GM12878 (cell line): ENCODE measurements at regions not wholly inside any gene's neighbourhood (a gene's known extent, or its start where the extent isn't known, plus 50 kb on each side); places are given as distances from the start of the nearest gene placed in this dataset.

ENCODE experiments used
- ATAC-seq: fragments of 200-7000 bp; cut with Tn5 transposase; 3 replicates; pipeline ENCODE4 v1.9.1; 2020; ENCODE audit warnings: mild to moderate bottlenecking, moderate library complexity
- BruUV-seq: library from RNA; stranded (reverse); fragments of 400-500 nt; replicated peaks from 2 replicates; lab custom pipeline; 2021; lab: Mats Ljungman, UMichigan
- CTCF ChIA-PET: fragments of 300-600 bp; sonication (Branson Sonifier 250); formaldehyde crosslinking; extraction: SDS; loops from one replicate; lab custom pipeline; 2021; ENCODE audit warnings: inconsistent platforms; lab: Yijun Ruan, JAX
- POLR2A ChIA-PET: fragments of 350-600 bp; formaldehyde crosslinking; extraction: SDS; loops from one replicate; lab custom pipeline; 2021; ENCODE audit warnings: inconsistent platforms; lab: Charles Lee
- RAD21 ChIA-PET: fragments of 300-600 bp; sonication (Branson Sonifier 250); formaldehyde crosslinking; loops from one replicate; lab custom pipeline; 2023; ENCODE audit warnings: antibody characterized with exemption; ENCODE audit not compliant: unreplicated experiment; lab: Charles Lee
- SMC1A ChIA-PET: fragments of 300-600 bp; sonication (Branson Sonifier 250); formaldehyde crosslinking; loops from one replicate; lab custom pipeline; 2023; ENCODE audit not compliant: unreplicated experiment, uncharacterized antibody; lab: Charles Lee
- DNase-seq: peaks from one replicate; pipeline ENCODE4 v3.0.0-alpha.2; 2011; ENCODE audit warnings: low read depth, low spot score
- FAIRE-seq: peaks from 3 replicates; lab custom pipeline; 2011; peaks lifted over from hg19 to GRCh38; lab: Jason Lieb, UNC
- H2AFZ ChIP-seq: 2 replicates; pipeline ENCODE4 v1.6.0; 2011; ENCODE audit warnings: low read depth, low read length, control low read depth; ENCODE audit not compliant: control insufficient read depth
- H3K27ac ChIP-seq: 2 replicates; pipeline ENCODE4 v1.5.1; 2011; ENCODE audit warnings: control low read depth; ENCODE audit not compliant: control insufficient read depth, insufficient read depth
- H3K27me3 ChIP-seq, 2 experiments: replicated peaks in 1 of 2; 2 replicates each; pipeline versions ENCODE4 v1.6.0 to v1.6.1; 2011; ENCODE audit warnings: low read length in 1 of 2; ENCODE audit not compliant: control insufficient read depth in 2 of 2, insufficient read depth in 2 of 2
- H3K36me3 ChIP-seq, 2 experiments: 2 replicates each; pipeline ENCODE4 v1.5.1; 2011; ENCODE audit warnings: low read length in 1 of 2; ENCODE audit not compliant: control insufficient read depth in 2 of 2, insufficient read depth in 2 of 2
- H3K4me1 ChIP-seq: 2 replicates; pipeline ENCODE4 v1.6.1; 2011; ENCODE audit warnings: mild to moderate bottlenecking, low read length, moderate library complexity, mixed read lengths; ENCODE audit not compliant: control insufficient read depth, insufficient read depth
- H3K4me2 ChIP-seq: 2 replicates; pipeline ENCODE4 v1.6.0; 2011; ENCODE audit warnings: control low read depth; ENCODE audit not compliant: control insufficient read depth, insufficient read depth
- H3K4me3 ChIP-seq: fragments of 200-600 bp; sonication (generic); 2 replicates; pipeline ENCODE4 v1.5.1; 2016
- H3K79me2 ChIP-seq: 2 replicates; pipeline ENCODE4 v1.6.0; 2011; ENCODE audit warnings: low read length; ENCODE audit not compliant: control insufficient read depth, insufficient read depth
- H3K9ac ChIP-seq: 2 replicates; pipeline ENCODE4 v1.8.0; 2011; ENCODE audit warnings: low read length, control low read depth, mixed read lengths; ENCODE audit not compliant: control insufficient read depth, insufficient read depth
- H3K9me3 ChIP-seq: replicated peaks from 3 replicates; pipeline ENCODE4 v1.5.1; 2011; ENCODE audit warnings: mild to moderate bottlenecking, low read length; ENCODE audit not compliant: control insufficient read depth, insufficient read depth
- H4K20me1 ChIP-seq: 2 replicates; pipeline ENCODE4 v1.6.0; 2011; ENCODE audit not compliant: control insufficient read depth, insufficient read depth
- ATF3 ChIP-seq: IDR thresholded peaks from 2 replicates; pipeline ENCODE4 v1.6.1; 2011; ENCODE audit warnings: low read depth, mild to moderate bottlenecking, low read length, moderate library complexity, borderline replicate concordance; ENCODE audit errors: extremely low read depth
- EP300 ChIP-seq, 2 experiments: fragments of 150-350 bp in 1 of 2; IDR thresholded peaks; 2 replicates each; pipeline ENCODE4 v1.6.1; 2011 to 2012; ENCODE audit warnings: low read depth in 2 of 2, low read length in 2 of 2, borderline replicate concordance in 1 of 2, improper control_type of control experiment in 1 of 2, inconsistent platforms in 1 of 2; ENCODE audit not compliant: control insufficient read depth in 1 of 2
- HDAC6 ChIP-seq: fragments of 200-600 bp; sonication (generic); IDR thresholded peaks from one replicate; pipeline ENCODE4 v1.8.0; 2017; ENCODE audit warnings: antibody characterized with exemption; ENCODE audit not compliant: unreplicated experiment
- NR2F1 ChIP-seq: fragments of 450-650 bp; conservative IDR thresholded peaks from 2 replicates; pipeline ENCODE4 v1.6.1; 2017; ENCODE audit warnings: mild to moderate bottlenecking
- RAD21 ChIP-seq: IDR thresholded peaks from 2 replicates; pipeline ENCODE4 v1.6.1; 2011; ENCODE audit warnings: mild to moderate bottlenecking, low read depth, low read length, moderate library complexity; ENCODE audit not compliant: insufficient read depth
- SREBF1 ChIP-seq: IDR thresholded peaks from 2 replicates; pipeline ENCODE4 v1.6.1; 2012; ENCODE audit warnings: mild to moderate bottlenecking, low read length
- ZBTB11 ChIP-seq: fragments of 450-650 bp; formaldehyde crosslinking; IDR thresholded peaks from 2 replicates; pipeline ENCODE4 v1.5.0; 2022; ENCODE audit warnings: mild to moderate bottlenecking, missing genetic modification characterization
- ZNF207 ChIP-seq: fragments of 450-650 bp; IDR thresholded peaks from 2 replicates; pipeline ENCODE4 v1.6.1; 2014; ENCODE audit warnings: antibody characterized with exemption, mild to moderate bottlenecking, borderline replicate concordance
- WGBS: methylation state at CpG from one replicate; pipeline ENCODE4 v1.1.6; 2016; ENCODE audit warnings: low lambda C conversion rate; ENCODE audit not compliant: insufficient replicate concordance, insufficient coverage; ENCODE audit errors: missing lambda C conversion rate; 5-methylcytosine and 5-hydroxymethylcytosine counted together
- in situ Hi-C: fragments of 300-500 bp; cut with MboI; formaldehyde crosslinking; loops from 9 replicates; pipeline ENCODE4 v1.14.3; 2018; ENCODE audit warnings: mixed read lengths
- intact Hi-C: fragments of 100-400 bp; cut with micrococcal nuclease; formaldehyde crosslinking; loops from one replicate; pipeline ENCODE4 v1.14.2; 2022; ENCODE audit not compliant: unreplicated experiment

- POLR2A ChIA-PET: no interaction called here
- no peak for DNase-seq
- H4K20me1 ChIP-seq: no peaks in the 10 kb centered on the region
- no peak overlapping the region for H3K27ac ChIP-seq
- BruUV-seq: no TSS peak
- TF ChIP-seq ZBTB11 (CRISPR knock-in tag) (no peak), EP300 (IDR thresholded peaks at IDR 0.05; ENCODE audit: borderline replicate concordance in 1 of 2, control insufficient read depth in 1 of 2, low read depth in 2 of 2, low read length in 2 of 2) (no peak), HDAC6 (no peak), SREBF1 (no peak), NR2F1 (no peak), RAD21 (no peak), ATF3 (no peak), ZNF207 (no peak)
- H3K4me1 ChIP-seq: no peaks in the 10 kb centered on the region
- RAD21 ChIA-PET: no interaction called here
- H3K4me3 ChIP-seq: no peak overlapping the region
- FAIRE-seq: no peak
- 0% methylated on average over 3 of the region's 3 CpGs for WGBS
- H3K27me3 ChIP-seq: no peaks in the 10 kb centered on the region
- SMC1A ChIA-PET: no interaction called here
- H3K9me3 ChIP-seq: no peaks in the 10 kb centered on the region
- H2AFZ ChIP-seq: no peak overlapping the region
- no peak overlapping the region for H3K4me2 ChIP-seq
- no peak for ATAC-seq
- intact Hi-C loops: no loop called here
- in situ Hi-C loops: no loop called here
- CTCF ChIA-PET: no interaction called here
- no peak overlapping the region for H3K9ac ChIP-seq
- H3K79me2 ChIP-seq: no peaks in the 10 kb centered on the region
- no peaks in the 10 kb centered on the region for H3K36me3 ChIP-seq
These were observed 631.4 kb upstream of the SLC35B3 start for GRCh38 chr6:9066726-9067125.
